ENCODE measurements at regions not wholly inside any gene's neighbourhood (a gene's known extent, or its start where the extent isn't known, plus 50 kb on each side); places are given as distances from the start of the nearest gene placed in this dataset.
"Not testable (repeated sequence)": the region's sequence is repeated elsewhere in the genome, so short reads cannot be mapped to it uniquely, and the experiment has no call there.

- DNase-seq = no peak
Observed at GRCh38 chr7:51645255-51645654, 328.6 kb upstream of the COBL start.

- no peak for DNase-seq
Observed at GRCh38 chr7:51644216-51644615, 327.6 kb upstream of the COBL start.

DNA sequence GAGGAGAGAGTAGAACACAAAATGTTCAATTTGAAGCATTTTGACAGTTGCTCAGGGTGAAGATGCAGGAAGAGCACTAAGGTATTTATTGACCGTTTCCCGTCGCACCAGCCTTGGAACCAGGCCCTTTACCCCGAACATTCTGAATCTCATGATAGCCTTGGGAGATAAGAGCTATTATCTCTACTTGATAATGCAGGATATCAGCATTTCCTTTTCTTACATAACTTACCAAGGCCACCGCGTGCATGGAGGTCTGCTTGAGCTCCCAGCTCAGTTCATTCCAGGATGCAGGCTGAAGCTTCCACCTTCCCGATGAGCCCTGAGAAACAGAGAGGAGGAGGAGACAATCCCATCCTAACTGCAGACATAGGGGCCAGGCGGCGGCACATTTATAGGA lies 324.2 kb upstream of the COBL start:
- no peak for DNase-seq

- no peak for DNase-seq
Observed at GRCh38 chr7:51639661-51640334, 323.2 kb upstream of the COBL start.

- no peak for DNase-seq
Observed at GRCh38 chr7:51636503-51636902, 319.9 kb upstream of the COBL start.

DNA sequence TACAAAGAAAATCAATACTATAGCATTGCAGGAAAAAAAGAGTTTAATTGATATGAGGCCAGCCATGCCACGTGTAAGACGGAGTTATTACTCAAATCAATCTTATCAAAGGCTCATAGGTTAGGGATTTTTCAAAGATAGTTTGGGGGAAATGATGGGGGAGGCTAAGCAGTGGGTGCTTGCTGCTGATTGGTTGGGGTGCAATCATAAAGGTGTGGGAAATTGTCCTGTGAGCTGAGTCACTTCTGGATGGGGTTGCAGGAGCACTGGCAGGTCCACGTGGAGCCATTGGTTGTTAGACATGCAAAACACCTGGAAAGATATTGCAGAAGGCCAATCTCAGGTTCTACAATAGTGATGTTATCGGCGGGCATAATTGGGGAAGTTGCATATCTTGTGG lies 319.2 kb upstream of the COBL start:
- no peak for DNase-seq

DNA sequence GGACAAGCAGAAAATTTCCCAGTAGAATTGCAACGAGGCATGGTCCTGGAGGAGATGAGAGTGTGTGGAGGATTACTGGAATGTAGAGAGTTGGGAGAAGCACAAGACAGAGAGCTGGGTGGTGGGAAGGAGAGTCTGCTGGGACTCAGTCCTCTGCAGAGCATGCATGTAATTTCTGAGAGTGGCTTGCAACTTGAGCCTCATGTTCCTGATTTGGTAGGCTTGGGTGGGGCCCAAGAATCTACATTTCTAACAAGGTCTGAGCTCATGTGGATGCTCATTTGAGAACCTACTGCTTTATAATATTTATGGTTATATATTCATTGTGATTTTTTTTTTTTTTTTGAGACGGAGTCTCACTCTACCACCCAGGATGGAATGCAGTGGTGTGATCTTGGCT lies 317.9 kb upstream of the COBL start:
- DNase-seq = no peak

GRCh38 chr7:51634025-51634424 lies 317.4 kb upstream of the COBL start:
- DNase-seq = no peak

DNA sequence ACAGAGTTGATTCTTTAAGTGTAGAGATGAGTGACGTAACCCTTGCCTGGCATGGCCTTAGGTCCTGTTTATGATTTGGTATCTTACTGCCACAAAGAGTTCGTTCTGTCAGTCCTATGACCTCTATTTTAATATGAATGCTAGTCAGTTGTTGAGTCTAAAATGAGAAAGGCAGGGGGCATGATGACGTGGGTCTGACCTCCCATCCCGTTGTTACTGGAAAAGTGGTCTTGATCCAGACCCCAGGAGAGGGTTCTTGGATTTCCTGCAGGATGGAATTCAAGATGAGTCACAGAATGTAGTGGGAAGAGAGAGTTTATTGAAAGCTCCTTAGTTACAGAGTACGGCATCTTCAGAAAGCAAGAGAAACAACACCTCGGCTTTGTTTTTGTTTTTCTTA lies 317.0 kb upstream of the COBL start:
- no peak for DNase-seq

- no peak for DNase-seq
Observed at GRCh38 chr7:51633006-51633405, 316.4 kb upstream of the COBL start.

DNA sequence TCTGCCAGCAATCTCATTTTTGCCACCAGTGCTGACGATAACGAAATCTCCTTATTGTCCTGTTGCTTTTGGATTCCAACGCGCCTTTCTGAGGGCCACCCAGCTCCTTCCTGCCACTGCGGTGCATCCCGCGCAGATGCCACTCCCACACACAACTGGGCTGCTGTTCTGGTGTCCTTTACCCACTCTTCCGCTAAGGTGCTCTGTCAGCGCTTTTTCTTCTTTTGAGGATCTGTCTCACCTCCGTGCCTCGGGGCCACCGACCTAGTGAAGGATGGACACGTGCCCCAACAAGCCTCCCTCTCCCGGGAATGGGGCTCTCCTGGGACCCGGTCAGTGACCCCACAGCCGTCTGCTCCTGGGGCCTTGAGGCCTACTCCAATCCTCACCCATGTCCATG lies 314.3 kb upstream of the COBL start:
- no peak for DNase-seq

- no peak for DNase-seq
Observed at GRCh38 chr7:51629206-51629605, 312.6 kb upstream of the COBL start.

DNA sequence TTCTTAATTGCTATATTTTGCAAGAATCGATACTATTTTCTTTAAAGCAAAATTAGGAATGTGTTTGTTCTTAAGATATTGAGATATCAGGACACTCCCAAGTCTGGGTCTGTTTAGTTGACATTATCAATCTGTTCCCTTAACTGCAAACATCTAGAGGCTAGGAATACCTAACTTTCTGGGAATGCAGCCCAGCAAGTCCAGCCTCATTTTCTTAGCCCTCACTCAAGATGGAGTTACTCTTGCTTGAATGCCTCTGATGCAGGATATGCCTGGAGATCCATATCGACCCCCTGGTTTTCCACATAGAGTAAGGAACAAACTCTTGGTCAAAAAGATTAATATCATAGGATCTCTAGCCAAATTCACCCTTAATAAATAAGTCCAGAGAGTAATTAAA lies 305.3 kb upstream of the COBL start:
- no peak for DNase-seq

DNA sequence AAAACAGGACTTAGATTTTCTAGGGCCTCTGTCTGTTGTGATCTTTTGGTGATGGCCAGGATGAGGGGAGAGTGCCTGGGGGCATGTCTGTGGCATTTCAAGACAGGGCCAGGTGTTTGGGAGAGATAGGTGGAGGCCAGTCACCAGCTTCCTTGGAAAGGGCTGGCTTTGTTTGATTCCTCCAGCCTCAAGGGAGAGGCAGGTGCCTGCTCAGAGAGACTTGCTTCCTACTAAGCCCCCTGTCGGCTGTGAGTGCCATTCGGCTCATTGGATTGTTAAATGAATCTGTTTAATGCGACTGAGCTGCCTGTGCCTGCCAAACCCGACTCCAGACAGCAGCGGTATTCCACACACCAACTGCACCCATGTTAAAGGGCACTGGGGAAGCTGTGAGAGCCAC lies 304.1 kb upstream of the COBL start:
- DNase-seq = no peak

DNA sequence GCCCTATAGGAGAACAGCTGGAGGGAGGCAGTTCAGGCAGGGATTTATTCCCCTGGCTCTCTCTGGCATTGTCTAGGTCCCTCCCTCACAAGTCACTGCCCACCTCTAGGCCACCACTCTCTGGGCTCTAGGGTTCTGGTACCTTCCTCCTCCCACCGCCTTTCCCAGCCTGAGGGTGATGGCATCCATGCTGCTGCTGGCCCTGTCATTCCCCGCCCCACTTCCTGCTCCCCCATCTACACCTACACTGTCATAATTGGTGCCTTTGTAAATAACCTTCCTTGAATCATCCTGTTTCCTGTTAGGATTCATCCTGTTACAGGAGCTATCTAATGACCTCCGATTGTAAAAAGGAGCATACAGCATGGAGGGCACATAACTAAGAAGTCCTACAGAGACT lies 303.3 kb upstream of the COBL start:
- no peak for DNase-seq

- DNase-seq = no peak
Observed at GRCh38 chr7:51617686-51618085, 301.1 kb upstream of the COBL start.

GRCh38 chr7:51613911-51614357 lies 297.3 kb upstream of the COBL start:
- no peak for DNase-seq

GRCh38 chr7:51611937-51612336 lies 295.3 kb upstream of the COBL start:
- no peak for DNase-seq

- no peak for DNase-seq
Observed at GRCh38 chr7:51607447-51607846, 290.8 kb upstream of the COBL start.

GRCh38 chr7:51606601-51607154 lies 290.1 kb upstream of the COBL start:
- no peak for DNase-seq

DNA sequence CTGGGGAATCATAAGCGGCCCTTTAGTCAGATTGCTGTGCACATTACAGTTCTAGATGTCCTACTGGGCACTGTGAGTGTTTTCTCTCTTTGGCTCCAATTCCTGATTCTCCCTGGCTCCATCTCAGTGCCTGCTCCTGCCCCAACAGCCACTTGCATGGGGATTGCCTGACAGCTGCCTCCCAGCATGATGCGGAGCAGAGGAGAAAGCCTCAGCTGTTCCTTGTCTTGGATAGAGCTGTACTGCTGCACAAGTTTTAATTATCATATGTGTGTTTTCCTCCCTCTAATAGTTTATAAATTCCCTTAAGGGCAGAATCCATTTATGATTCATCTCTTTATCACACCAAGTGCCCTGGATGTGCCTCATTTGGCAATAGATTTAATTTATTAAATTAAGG lies 285.8 kb upstream of the COBL start:
- no peak for DNase-seq

- no peak for DNase-seq
Observed at GRCh38 chr7:51601461-51601860, 284.9 kb upstream of the COBL start.

DNA sequence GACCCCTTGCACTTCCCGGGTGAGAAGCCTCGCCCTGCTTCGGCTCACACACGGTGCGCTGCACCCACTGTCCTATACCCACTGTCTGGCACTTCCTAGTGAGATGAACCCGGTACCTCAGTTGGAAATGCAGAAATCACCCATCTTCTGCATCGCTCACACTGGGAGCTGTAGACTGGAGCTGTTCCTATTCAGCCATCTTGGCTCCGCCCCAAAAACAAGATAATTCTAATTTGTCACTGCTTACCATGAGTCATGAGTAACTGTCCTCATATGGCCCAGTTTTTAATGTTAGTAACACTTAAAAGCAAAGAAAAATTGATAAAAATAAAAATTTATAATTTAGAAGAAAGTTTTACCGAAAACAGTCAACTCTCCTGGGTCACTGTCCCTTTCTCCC lies 283.3 kb upstream of the COBL start:
- DNase-seq = not testable (repeated sequence)

GRCh38 chr7:51593628-51594027 lies 277.0 kb upstream of the COBL start:
- no peak for DNase-seq

Data from fibroblast of skin of right biceps (primary cell).